ENCODE measurements at regions not wholly inside any gene's neighbourhood (a gene's known extent, or its start where the extent isn't known, plus 50 kb on each side); places are given as distances from the start of the nearest gene placed in this dataset.

GRCh38 chr4:187188741-187189140 is 465.1 kb upstream of the FAT1 start:
- dilution Hi-C loops (cut with MboI; ENCODE audit: extremely low pct_ligation_motif_present, low sequenced_read_pairs), result no loop called here
- H3K27ac ChIP-seq (ENCODE audit: control insufficient read depth, insufficient read depth, low read length), result no peak overlapping the region
- no peak overlapping the region for H3K4me2 ChIP-seq (ENCODE audit: control insufficient read depth, extremely low read depth, insufficient read depth, low read depth, low read length)
- no peak overlapping the region for H3K9ac ChIP-seq (ENCODE audit: control insufficient read depth, extremely low read depth, insufficient read depth, low read length)
- H3K27me3 ChIP-seq (ENCODE audit: control insufficient read depth, extremely low read depth, insufficient read depth, low read length), result no peaks in the 10 kb centered on the region
- H3K4me1 ChIP-seq (ENCODE audit: control insufficient read depth, extremely low read depth, insufficient read depth, low read length), result peaks cover 8% of the 10 kb centered on the region
- no peaks in the 10 kb centered on the region for H3K9me3 ChIP-seq (ENCODE audit: control insufficient read depth, low read depth, low read length)
- H3K4me3 ChIP-seq (ENCODE audit: control insufficient read depth in 2 of 3, extremely low read depth in 1 of 3, insufficient read depth in 2 of 3, low read depth in 1 of 3, low read length in 3 of 3), result no peak overlapping the region
- H4K20me1 ChIP-seq (ENCODE audit: control insufficient read depth, extremely low read depth, insufficient read depth, low read length), result no peaks in the 10 kb centered on the region
- DNase-seq (ENCODE audit: low read depth, low spot score) (no peak), FAIRE-seq (no peak)
- no peaks in the 10 kb centered on the region for H3K79me2 ChIP-seq (ENCODE audit: control insufficient read depth, insufficient read depth, low read length)
- no peaks in the 10 kb centered on the region for H3K36me3 ChIP-seq (ENCODE audit: control insufficient read depth in 2 of 2, extremely low read depth in 1 of 2, insufficient read depth in 2 of 2, low read length in 2 of 2)
- TF ChIP-seq EZH2 (IDR thresholded peaks at IDR 0.05; ENCODE audit: low read length) (no peak), CTCF (optimal IDR thresholded peaks at IDR 0.05 in 1 of 3, IDR thresholded peaks at IDR 0.05 in 1 of 3, conservative IDR thresholded peaks at IDR 0.05 in 1 of 3; ENCODE audit: extremely low read depth in 1 of 3, insufficient read depth in 2 of 3, low read length in 3 of 3) (no peak)
- no peaks in the 10 kb centered on the region for H3K9me1 ChIP-seq (ENCODE audit: control insufficient read depth, extremely low read depth, insufficient read depth, low read length)
- no peak overlapping the region for H2AFZ ChIP-seq (ENCODE audit: control insufficient read depth, low read length)

GRCh38 chr4:187190390-187190789 is 466.7 kb upstream of the FAT1 start:
- no peaks in the 10 kb centered on the region for H3K79me2 ChIP-seq (ENCODE audit: control insufficient read depth, insufficient read depth, low read length)
- H3K9ac ChIP-seq (ENCODE audit: control insufficient read depth, extremely low read depth, insufficient read depth, low read length), result no peak overlapping the region
- no peaks in the 10 kb centered on the region for H3K9me3 ChIP-seq (ENCODE audit: control insufficient read depth, low read depth, low read length)
- no peaks in the 10 kb centered on the region for H3K9me1 ChIP-seq (ENCODE audit: control insufficient read depth, extremely low read depth, insufficient read depth, low read length)
- no peak overlapping the region for H3K4me2 ChIP-seq (ENCODE audit: control insufficient read depth, extremely low read depth, insufficient read depth, low read depth, low read length)
- no peaks in the 10 kb centered on the region for H3K36me3 ChIP-seq (ENCODE audit: control insufficient read depth in 2 of 2, extremely low read depth in 1 of 2, insufficient read depth in 2 of 2, low read length in 2 of 2)
- dilution Hi-C loops (cut with MboI; ENCODE audit: extremely low pct_ligation_motif_present, low sequenced_read_pairs), result no loop called here
- H4K20me1 ChIP-seq (ENCODE audit: control insufficient read depth, extremely low read depth, insufficient read depth, low read length), result no peaks in the 10 kb centered on the region
- H3K27me3 ChIP-seq (ENCODE audit: control insufficient read depth, extremely low read depth, insufficient read depth, low read length), result no peaks in the 10 kb centered on the region
- TF ChIP-seq EZH2 (IDR thresholded peaks at IDR 0.05; ENCODE audit: low read length) (no peak), CTCF (optimal IDR thresholded peaks at IDR 0.05 in 1 of 3, IDR thresholded peaks at IDR 0.05 in 1 of 3, conservative IDR thresholded peaks at IDR 0.05 in 1 of 3; ENCODE audit: extremely low read depth in 1 of 3, insufficient read depth in 2 of 3, low read length in 3 of 3) (no peak)
- no peak overlapping the region for H3K4me3 ChIP-seq (ENCODE audit: control insufficient read depth in 2 of 3, extremely low read depth in 1 of 3, insufficient read depth in 2 of 3, low read depth in 1 of 3, low read length in 3 of 3)
- DNase-seq (ENCODE audit: low read depth, low spot score) (no peak), FAIRE-seq (no peak)
- H2AFZ ChIP-seq (ENCODE audit: control insufficient read depth, low read length), result no peak overlapping the region
- H3K27ac ChIP-seq (ENCODE audit: control insufficient read depth, insufficient read depth, low read length), result no peak overlapping the region
- H3K4me1 ChIP-seq (ENCODE audit: control insufficient read depth, extremely low read depth, insufficient read depth, low read length), result no peaks in the 10 kb centered on the region
